ENCODE measurements at regions not wholly inside any gene's neighbourhood (a gene's known extent, or its start where the extent isn't known, plus 50 kb on each side); places are given as distances from the start of the nearest gene placed in this dataset.
A peak's percentile ranks its signal among the peaks of the same experiment; 100 is the strongest.

DNA sequence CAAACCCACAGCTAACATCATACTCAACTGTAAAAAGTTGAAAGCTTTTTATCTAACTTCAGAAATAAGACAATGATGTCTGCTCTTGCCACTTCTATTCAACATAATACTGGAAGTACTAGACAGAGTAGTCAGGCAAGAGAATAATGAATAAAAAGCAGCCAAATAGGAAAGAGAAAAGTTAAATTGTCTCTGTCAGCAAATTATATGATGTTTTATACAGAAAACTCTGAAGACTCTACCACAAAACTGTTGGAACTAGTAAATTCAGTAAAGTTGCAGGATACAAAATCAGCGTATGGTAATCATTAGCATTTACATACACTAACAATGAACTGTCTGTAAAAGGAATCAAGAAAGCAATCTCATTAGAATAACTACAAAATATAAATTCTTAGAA, 752.9 kb upstream of the CT83 start:
- DNase-seq: no peak

DNA sequence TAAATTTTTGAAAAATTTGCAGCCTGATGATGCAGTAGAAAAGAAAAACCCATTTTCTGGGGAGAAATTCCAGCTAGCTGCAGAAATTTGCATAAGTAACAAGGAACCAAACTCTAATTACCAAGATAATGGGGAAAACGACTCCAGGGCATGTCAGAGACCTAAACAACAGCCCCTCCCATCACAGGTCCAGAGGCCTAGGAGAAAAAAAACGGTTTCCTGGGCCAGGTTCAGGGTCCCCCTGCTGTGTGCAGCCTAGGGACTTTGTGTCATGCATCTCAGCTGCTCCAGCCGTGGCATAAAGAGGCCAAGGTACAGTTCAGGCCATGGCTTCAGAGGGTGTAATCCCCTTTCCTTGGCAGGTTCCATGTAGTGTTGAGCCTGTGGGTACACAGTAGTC, 733.7 kb upstream of the CT83 start:
- no peak for DNase-seq

- DNase-seq: no peak
These were observed 684.5 kb upstream of the CT83 start for GRCh38 chrX:117147249-117147648.

GRCh38 chrX:117138070-117138469, 675.3 kb upstream of the CT83 start:
- DNase-seq: no peak

- no peak for DNase-seq
These were observed 672.2 kb upstream of the CT83 start for GRCh38 chrX:117134983-117135382.

DNA sequence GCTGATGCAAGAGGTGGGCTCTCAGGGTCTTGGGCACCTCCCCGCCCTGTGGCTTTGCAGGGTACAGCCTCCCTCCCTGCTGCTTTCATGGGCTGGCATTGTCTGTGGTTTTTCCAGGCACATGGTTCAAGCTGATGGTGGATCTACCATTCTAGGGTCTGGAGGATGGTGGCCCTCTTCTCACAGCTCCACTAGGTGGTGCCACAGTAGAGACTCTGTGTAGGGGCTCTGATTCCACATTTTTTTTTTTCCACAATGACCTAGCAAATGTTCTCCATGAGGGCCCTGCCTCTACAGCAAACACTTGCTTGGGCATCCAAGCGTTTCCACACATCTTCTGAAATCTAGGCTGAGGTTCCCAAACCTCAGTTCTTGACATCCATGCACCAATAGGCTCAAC, 657.9 kb upstream of the CT83 start:
- no peak for DNase-seq

DNA sequence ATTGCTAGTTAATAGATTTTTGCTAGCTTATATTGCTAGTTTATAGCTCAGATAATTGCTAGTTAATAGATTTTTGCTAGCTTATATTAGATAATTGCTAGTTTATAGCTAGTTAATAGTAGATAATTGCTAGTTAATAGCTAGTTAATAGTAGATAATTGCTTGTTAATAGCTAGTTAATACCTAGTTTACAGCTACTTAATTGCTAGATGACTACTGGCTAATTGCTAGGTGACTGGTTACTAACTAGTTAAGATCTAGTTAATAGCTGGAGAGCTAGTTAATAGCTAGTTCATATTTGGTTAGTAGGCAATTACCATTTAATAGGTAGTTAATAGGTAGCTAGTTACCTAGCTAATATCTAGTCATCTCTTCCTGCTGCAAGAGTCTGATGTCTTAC, 633.8 kb upstream of the CT83 start:
- DNase-seq: no peak

- no peak for DNase-seq
These were observed 632.6 kb upstream of the CT83 start for GRCh38 chrX:117095393-117095792.

- DNase-seq: no peak
These were observed 631.4 kb upstream of the CT83 start for GRCh38 chrX:117094149-117094548.

- DNase-seq: no peak
These were observed 630.5 kb upstream of the CT83 start for GRCh38 chrX:117093319-117093718.

DNA sequence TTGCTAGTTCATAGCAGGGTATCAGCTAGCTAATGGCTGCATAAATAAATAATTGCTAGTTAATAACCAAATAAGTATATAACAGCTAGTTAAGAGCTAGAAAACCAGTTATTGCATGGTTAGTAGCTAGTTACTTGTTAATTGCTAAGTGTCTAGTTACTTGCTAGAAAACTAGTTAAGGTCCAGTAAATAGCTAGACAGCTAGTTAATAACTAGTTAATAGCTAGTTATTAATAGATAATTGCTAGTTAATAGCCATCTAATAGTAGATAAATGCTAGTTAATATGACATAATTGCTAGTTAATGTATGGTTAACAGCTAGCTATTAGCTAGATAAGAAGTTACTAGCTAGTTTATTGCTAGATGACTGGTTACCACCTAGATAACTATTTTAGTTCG, 629.9 kb upstream of the CT83 start:
- no peak for DNase-seq

GRCh38 chrX:117063224-117063623, 600.4 kb upstream of the CT83 start:
- DNase-seq: no peak

- no peak for DNase-seq
These were observed 597.1 kb upstream of the CT83 start for GRCh38 chrX:117059848-117060247.

- no peak for DNase-seq
These were observed 590.5 kb upstream of the CT83 start for GRCh38 chrX:117053260-117053659.

- no peak for DNase-seq
These were observed 576.2 kb upstream of the CT83 start for GRCh38 chrX:117038918-117039440.

DNA sequence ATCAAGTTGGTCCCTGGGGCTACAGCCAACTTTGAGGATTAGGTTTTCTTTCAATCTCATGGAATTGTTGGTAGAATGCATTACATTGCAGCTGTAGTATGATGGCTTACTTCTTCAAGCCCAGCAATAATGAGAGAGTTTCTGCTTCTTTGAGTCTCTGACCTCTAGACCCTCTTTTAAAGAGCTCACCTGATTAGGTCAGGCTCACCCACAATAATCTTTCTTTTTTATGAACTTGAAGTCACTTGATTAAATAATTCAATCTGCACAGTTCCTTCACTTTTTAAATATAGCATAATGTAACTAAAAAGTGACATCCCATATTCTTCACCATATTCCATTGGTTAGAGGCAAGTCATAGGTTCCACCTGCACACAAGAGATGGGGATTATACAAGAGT, 547.5 kb upstream of the CT83 start:
- DNase-seq: no peak

- DNase-seq: no peak
These were observed 540.2 kb upstream of the CT83 start for GRCh38 chrX:117002981-117003380.

DNA sequence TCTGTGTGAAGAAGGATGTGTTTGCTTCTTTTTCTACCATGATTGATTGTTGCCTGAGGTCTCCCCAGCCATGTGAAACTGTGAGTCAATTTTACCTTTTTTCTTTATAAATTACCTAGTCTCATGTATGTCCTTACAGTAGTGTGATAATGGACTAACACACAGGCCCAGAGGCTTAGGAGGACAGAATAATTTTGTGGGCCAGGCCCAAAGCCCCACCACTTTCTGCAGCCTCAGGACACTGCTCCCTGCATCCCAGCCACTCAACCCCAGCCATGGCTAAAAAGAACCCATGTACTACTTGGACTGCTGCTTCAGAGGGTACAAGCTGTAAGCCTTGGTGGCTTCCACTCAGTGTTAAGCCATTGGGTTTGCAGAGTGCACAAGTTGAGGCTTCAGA, 512.7 kb upstream of the CT83 start:
- no peak for DNase-seq

DNA sequence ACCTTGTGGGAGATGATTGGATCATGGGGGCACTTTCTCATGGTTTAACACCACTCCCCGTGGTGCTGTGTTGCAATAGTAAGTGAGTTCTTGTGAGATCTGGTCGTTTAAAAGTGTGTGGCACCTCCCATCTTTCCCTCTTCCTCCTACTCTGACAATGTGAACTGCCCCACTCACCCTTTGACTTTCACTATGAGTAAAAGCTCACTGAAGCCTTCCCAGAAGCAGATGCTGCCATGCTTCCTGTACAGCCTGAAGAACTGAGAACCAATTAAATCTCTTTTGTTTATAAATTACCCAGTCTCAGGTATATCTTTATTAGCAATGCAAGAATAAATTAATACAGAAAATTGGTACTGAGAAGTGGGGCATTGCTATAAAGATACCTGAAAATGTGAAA, 509.6 kb upstream of the CT83 start:
- DNase-seq: peak; percentile 18

DNA sequence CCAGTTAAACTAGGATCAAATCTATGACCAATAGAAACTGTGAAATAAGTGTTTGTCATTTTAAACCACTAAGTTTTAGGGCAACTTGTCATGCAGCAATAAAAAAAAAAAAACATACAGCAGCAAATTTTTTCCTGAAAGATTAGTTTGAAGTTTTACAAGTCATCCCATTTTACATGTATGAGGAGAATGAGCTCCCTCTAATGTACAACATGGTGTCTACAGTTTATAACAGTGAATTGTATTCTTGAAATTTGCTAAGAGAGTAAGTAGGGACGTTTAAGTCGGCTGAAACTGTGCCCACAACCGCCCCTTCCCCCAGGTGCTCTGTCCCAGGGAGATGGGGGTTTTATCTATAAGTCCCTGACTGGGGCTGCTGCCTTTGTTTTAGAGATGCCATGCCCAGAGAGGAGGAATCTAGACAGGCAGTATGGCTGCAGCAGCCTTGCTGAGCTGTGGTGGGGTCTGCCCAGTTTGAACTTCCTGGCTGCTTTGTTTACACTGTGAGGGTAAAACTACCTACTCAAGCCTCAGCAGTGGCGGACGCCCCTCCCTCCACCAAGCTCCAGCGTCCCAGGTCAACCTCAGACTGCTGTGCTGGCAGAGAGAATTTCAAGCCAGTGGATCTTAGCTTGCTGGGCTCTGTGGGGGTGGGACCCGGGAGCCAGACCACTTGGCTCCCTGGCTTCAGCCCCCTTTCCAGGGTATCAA, 499.3 kb upstream of the CT83 start:
- no peak for DNase-seq

- DNase-seq: no peak
These were observed 467.5 kb upstream of the CT83 start for GRCh38 chrX:116930311-116930710.

DNA sequence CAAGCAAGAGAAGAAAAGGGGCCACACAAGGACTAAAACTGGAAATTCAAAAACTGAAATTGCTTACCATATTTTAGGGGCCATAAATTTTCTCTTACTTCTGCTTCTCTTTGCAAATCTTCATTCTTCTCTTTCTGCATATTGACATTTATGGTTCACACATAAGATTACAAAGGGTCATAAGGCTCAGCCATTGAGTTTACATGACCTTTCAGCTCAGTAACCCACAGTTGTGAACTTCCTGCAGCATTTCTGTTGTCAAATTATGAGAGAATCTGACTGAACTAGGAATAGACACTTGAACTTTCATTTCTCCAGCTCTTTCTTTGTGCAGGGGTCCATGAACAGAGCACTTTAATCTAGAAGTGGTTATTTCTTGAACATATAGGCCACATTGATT, 434.8 kb upstream of the CT83 start:
- no peak for DNase-seq

DNA sequence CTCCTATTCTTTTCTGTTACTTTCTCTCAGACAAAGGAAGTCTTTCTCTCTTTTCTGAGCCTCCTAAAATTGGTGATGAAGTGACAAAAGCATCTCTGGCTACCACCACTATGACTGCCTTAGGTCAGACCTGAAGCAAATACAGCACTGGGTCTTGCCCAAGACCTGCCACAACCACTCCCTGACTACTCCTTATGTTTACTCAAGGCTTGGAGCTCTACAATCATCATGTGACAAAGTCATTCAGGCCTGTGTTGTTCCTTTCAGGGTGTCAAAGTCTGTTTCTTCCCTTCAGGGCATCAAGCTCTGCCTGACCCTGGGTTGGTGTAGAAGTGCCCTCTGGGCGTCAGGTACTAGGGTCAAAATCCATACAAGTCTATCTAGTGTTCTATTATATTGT, 419.2 kb upstream of the CT83 start:
- DNase-seq: no peak

GRCh38 chrX:116873671-116874070, 410.9 kb upstream of the CT83 start:
- DNase-seq: no peak

DNA sequence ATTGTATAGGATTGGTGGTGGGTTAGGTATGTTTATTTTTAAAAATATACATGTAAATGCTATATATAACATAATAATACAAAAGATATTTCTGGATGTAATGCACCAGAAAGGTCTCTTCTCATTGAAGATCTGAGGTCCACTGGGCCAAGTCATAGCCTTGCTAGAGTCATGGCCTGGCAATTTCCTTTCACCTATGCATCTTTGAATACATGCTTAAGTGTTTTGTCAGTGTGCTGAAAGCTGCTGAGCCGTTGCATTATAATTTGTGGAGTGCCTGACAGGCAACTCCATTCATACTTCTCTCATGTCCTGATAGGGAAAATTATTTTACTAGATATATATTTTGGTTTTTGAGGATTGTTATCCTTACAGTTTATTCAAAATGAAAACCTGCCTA, 410.2 kb upstream of the CT83 start:
- no peak for DNase-seq
